NCI-H748 treated with DMSO at 0.1 percent for 48 hours (cell line): ENCODE measurements at regions not wholly inside any gene's neighbourhood (a gene's known extent, or its start where the extent isn't known, plus 50 kb on each side); places are given as distances from the start of the nearest gene placed in this dataset.
"Not testable (repeated sequence)": the region's sequence is repeated elsewhere in the genome, so short reads cannot be mapped to it uniquely, and the experiment has no call there.

Source experiments
- DNase-seq: peaks from one replicate; lab custom pipeline; 2025; lab: John Stamatoyannopoulos, UW

GRCh38 chr2:215654148-215654819 lies 218.4 kb upstream of the FN1 start:
- DNase-seq: no peak

- no peak for DNase-seq
These were observed 217.6 kb upstream of the FN1 start for GRCh38 chr2:215653344-215654030.

GRCh38 chr2:215652388-215652787 lies 216.5 kb upstream of the FN1 start:
- DNase-seq: no peak

GRCh38 chr2:215651412-215651811 lies 215.5 kb upstream of the FN1 start:
- DNase-seq: no peak

- DNase-seq: no peak
These were observed 208.5 kb upstream of the FN1 start for GRCh38 chr2:215644233-215644897.

GRCh38 chr2:215638687-215639086 lies 202.8 kb upstream of the FN1 start:
- no peak for DNase-seq

GRCh38 chr2:215637651-215638050 lies 201.8 kb upstream of the FN1 start:
- no peak for DNase-seq

- no peak for DNase-seq
These were observed 200.9 kb upstream of the FN1 start for GRCh38 chr2:215636816-215637215.

- DNase-seq: no peak
These were observed 199.9 kb upstream of the FN1 start for GRCh38 chr2:215635788-215636139.

GRCh38 chr2:215635071-215635787 lies 199.4 kb upstream of the FN1 start:
- no peak for DNase-seq

- no peak for DNase-seq
These were observed 197.5 kb upstream of the FN1 start for GRCh38 chr2:215633360-215633759.

GRCh38 chr2:215631696-215632095 lies 195.8 kb upstream of the FN1 start:
- no peak for DNase-seq

- DNase-seq: not testable (repeated sequence)
These were observed 194.9 kb upstream of the FN1 start for GRCh38 chr2:215630796-215631195.

- no peak for DNase-seq
These were observed 191.9 kb upstream of the FN1 start for GRCh38 chr2:215627771-215628170.

GRCh38 chr2:215626812-215627281 lies 191.0 kb upstream of the FN1 start:
- DNase-seq: no peak

GRCh38 chr2:215626063-215626462 lies 190.2 kb upstream of the FN1 start:
- no peak for DNase-seq

- DNase-seq: no peak
These were observed 189.3 kb upstream of the FN1 start for GRCh38 chr2:215625207-215625606.

GRCh38 chr2:215624423-215624829 lies 188.6 kb upstream of the FN1 start:
- no peak for DNase-seq

GRCh38 chr2:215622837-215623236 lies 187.0 kb upstream of the FN1 start:
- no peak for DNase-seq

- no peak for DNase-seq
These were observed 185.5 kb upstream of the FN1 start for GRCh38 chr2:215621381-215621780.

- DNase-seq: no peak
These were observed 184.7 kb upstream of the FN1 start for GRCh38 chr2:215620528-215620927.

- peak; percentile 88 for DNase-seq
These were observed 184.1 kb upstream of the FN1 start for GRCh38 chr2:215619989-215620388.
